ENCODE measurements at regions not wholly inside any gene's neighbourhood (a gene's known extent, or its start where the extent isn't known, plus 50 kb on each side); places are given as distances from the start of the nearest gene placed in this dataset.

- TF ChIP-seq, protein P1, sequence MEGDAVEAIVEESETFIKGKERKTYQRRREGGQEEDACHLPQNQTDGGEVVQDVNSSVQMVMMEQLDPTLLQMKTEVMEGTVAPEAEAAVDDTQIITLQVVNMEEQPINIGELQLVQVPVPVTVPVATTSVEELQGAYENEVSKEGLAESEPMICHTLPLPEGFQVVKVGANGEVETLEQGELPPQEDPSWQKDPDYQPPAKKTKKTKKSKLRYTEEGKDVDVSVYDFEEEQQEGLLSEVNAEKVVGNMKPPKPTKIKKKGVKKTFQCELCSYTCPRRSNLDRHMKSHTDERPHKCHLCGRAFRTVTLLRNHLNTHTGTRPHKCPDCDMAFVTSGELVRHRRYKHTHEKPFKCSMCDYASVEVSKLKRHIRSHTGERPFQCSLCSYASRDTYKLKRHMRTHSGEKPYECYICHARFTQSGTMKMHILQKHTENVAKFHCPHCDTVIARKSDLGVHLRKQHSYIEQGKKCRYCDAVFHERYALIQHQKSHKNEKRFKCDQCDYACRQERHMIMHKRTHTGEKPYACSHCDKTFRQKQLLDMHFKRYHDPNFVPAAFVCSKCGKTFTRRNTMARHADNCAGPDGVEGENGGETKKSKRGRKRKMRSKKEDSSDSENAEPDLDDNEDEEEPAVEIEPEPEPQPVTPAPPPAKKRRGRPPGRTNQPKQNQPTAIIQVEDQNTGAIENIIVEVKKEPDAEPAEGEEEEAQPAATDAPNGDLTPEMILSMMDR (IDR thresholded peaks at IDR 0.05; ENCODE audit: low read length): no peak
- no peak for TF ChIP-seq EZH2 (optimal IDR thresholded peaks at IDR 0.05; ENCODE audit: low read depth, low read length)
- no peak for TF ChIP-seq EZH2phosphoT487 (IDR thresholded peaks at IDR 0.05; ENCODE audit: low read length)
These were observed 261.3 kb downstream of the RPLP1 start for GRCh38 chr15:69713726-69714559.

Measured in MM.1S (cell line).